DND-41 (cell line): ENCODE measurements at regions not wholly inside any gene's neighbourhood (a gene's known extent, or its start where the extent isn't known, plus 50 kb on each side); places are given as distances from the start of the nearest gene placed in this dataset.
"Not testable (repeated sequence)": the region's sequence is repeated elsewhere in the genome, so short reads cannot be mapped to it uniquely, and the experiment has no call there.

Source experiments
- EZH2 ChIP-seq: IDR thresholded peaks from 3 replicates; pipeline ENCODE4 v1.6.1; 2012; ENCODE audit warnings: borderline replicate concordance, low read depth, mild to moderate bottlenecking, moderate library complexity, low read length, inconsistent platforms; ENCODE audit not compliant: severe bottlenecking
- TF ChIP-seq, protein P1 (sequence below): IDR thresholded peaks from 2 replicates; pipeline ENCODE4 v1.5.1; 2012; ENCODE audit warnings: borderline replicate concordance, low read length, moderate library complexity, mild to moderate bottlenecking; ENCODE audit not compliant: poor library complexity, severe bottlenecking; ENCODE audit errors: extremely low read depth

GRCh38 chr17:30724034-30724650, 100.3 kb downstream of the CRLF3 start:
- TF ChIP-seq, protein P1, sequence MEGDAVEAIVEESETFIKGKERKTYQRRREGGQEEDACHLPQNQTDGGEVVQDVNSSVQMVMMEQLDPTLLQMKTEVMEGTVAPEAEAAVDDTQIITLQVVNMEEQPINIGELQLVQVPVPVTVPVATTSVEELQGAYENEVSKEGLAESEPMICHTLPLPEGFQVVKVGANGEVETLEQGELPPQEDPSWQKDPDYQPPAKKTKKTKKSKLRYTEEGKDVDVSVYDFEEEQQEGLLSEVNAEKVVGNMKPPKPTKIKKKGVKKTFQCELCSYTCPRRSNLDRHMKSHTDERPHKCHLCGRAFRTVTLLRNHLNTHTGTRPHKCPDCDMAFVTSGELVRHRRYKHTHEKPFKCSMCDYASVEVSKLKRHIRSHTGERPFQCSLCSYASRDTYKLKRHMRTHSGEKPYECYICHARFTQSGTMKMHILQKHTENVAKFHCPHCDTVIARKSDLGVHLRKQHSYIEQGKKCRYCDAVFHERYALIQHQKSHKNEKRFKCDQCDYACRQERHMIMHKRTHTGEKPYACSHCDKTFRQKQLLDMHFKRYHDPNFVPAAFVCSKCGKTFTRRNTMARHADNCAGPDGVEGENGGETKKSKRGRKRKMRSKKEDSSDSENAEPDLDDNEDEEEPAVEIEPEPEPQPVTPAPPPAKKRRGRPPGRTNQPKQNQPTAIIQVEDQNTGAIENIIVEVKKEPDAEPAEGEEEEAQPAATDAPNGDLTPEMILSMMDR, result not testable (repeated sequence)
- not testable (repeated sequence) for TF ChIP-seq EZH2
